NCI-H460 (cell line): ENCODE measurements at regions not wholly inside any gene's neighbourhood (a gene's known extent, or its start where the extent isn't known, plus 50 kb on each side); places are given as distances from the start of the nearest gene placed in this dataset.
"Not testable (repeated sequence)": the region's sequence is repeated elsewhere in the genome, so short reads cannot be mapped to it uniquely, and the experiment has no call there.

ENCODE experiments used
- DNase-seq: peaks from one replicate; pipeline ENCODE4 v3.0.0-alpha.2; 2016; ENCODE audit warnings: low read depth; ENCODE audit errors: extremely low read depth

- DNase-seq: no peak
These were observed 176.6 kb upstream of the NR2F2 start for GRCh38 chr15:96153929-96154328.

GRCh38 chr15:96158938-96159337 lies 171.6 kb upstream of the NR2F2 start:
- DNase-seq: no peak

DNA sequence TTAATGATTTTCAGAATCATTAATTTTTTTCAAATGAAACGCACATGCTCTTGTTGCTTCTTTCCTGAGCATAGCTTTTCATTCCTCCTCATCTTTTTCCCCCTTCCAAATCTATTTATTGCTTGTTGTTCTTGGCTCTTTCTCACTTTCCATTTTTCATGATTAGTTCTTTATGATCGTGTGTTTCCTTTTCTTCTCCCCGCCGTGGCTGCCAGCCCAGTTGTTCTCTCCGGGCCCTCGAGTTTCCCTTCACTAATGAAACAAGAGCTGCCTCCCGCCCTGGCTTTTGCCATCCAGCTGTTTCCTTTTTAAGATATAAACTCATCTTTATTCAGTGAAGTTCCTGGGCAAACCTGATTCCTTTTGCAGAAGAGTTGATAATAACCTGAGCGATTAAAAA lies 170.2 kb upstream of the NR2F2 start:
- no peak for DNase-seq

- no peak for DNase-seq
These were observed 169.7 kb upstream of the NR2F2 start for GRCh38 chr15:96160800-96161199.

DNA sequence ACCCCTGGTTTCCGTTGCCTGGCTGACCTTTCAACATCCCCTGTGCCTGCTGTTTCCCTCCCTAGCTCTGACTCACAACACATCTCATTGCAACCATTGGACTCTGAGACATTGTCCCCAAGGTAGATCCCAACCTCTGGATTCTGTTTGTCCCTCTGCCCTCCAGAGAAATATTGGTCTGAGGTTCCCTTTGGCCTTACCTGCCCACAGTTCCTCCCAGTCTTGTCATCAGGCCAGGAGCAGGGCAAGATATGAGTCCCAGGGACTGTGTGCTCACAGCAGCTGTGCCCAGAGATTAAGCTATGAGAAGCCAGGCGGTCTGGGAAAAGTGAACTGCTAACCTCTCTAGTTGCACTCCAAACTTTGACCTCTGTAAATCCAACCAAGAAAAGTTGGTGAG lies 168.2 kb upstream of the NR2F2 start:
- no peak for DNase-seq

DNA sequence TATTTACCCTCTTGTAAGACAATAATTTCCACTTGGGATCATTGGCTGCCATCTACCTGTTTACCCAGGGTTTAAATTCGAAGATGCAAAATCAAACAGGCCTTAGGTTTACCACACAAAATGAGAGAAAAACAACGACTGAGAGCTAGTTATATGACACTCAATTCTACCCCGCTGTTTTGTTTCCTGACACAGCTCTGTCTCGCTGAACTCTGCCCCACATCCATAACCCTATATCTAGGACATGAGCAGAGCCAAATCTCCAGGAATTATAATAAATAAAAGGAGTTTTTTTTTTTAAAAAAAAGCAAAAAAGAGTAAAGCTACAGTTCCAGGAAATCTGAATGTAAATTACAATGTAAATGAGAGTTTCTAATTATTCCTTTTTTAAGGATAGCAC lies 165.4 kb upstream of the NR2F2 start:
- DNase-seq: no peak

- no peak for DNase-seq
These were observed 164.7 kb upstream of the NR2F2 start for GRCh38 chr15:96165775-96166174.

GRCh38 chr15:96166223-96167200 lies 164.0 kb upstream of the NR2F2 start:
- no peak for DNase-seq

GRCh38 chr15:96170616-96170978 lies 159.9 kb upstream of the NR2F2 start:
- DNase-seq: not testable (repeated sequence)

DNA sequence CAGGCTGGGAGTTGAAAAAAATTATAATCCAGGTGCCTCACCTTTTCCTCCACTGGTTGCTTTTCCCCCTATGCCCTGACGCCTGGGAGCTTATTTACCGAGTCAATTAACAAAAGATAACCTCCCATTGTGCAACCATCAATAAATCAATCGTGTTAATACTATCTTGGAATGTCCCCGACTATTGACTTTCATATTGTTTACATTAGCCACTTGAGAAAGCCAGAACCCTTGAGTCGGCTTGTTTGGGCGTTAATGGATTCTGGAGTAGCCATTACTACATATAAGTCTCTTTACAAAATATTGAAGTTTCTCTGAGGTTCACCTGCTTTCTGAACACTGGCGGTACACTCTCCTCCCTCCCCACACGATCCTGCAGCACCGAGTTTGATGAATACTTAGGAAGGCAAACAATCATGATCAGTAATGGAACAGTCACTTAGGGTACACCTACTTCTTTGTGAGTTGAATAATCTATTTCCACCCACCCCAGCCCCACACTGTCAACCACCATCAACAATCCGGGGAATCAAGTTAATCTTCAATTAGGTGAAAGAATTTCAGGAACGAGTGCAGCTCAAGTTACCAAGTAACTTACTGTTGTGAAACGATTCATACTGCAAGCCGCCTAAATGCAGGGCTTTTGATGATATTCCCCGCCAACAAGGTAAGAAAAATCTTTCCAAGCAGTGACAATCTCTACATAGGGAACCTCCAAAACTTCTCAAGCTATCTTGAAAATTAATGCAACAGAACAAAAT lies 159.3 kb upstream of the NR2F2 start:
- DNase-seq: no peak

- no peak for DNase-seq
These were observed 158.6 kb upstream of the NR2F2 start for GRCh38 chr15:96171853-96172296.

DNA sequence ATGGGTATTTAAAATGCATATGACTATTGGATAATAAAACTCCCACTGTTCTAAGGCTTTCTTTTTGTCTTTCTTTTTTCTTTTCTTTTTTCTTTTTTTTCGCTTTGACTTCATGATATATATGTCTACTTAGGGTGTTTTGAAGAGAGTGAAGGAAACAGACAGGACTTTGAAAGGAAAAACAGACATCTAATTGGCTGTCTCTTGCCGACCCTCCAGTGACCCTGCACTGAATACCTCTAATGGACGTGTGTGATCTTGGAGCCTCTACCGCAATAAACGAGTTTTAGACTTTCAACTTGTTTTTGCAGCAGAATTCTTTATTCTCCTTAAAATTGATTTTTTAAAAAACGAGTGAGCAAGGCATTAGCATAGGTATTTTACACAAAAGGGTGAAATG lies 158.1 kb upstream of the NR2F2 start:
- DNase-seq: no peak

DNA sequence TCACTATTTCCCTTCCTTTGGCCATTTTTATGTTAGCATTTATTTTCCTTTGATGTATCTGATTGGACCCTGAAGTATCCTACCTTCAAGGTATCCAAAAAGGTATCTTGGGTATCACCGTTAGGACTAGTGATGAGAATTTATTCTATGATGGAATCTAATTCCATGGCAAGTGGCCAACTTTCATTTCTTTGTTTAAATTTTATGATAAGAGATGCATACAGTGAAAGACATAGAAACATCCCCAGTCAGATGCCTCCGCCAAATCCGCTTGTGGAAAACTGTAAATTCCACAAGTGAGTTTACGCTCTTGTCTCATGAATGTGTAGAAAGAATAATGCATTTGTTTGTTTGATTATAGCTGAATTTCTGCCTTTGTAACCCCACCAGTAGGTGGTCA lies 153.7 kb upstream of the NR2F2 start:
- no peak for DNase-seq

- no peak for DNase-seq
These were observed 153.2 kb upstream of the NR2F2 start for GRCh38 chr15:96177279-96177678.

GRCh38 chr15:96180087-96180748 lies 150.3 kb upstream of the NR2F2 start:
- no peak for DNase-seq

DNA sequence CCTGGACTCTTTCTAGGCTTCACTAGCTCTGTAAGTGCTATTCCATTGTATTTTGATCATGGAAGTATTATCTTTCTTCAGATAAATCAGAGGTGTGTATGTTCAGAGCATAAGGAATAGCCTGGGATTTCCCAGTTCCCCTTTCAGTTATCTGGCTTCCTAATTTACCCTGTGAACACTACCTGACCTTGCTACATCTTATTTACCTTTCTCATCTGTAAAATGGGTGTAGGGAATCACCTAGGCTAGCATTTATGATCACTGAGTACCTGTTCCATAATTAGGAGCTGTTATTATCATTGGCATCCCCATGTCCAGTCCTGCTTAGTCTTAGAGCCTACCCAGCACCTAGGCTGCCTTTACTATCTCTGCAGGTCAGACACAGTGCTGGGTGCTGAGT lies 149.3 kb upstream of the NR2F2 start:
- DNase-seq: no peak

DNA sequence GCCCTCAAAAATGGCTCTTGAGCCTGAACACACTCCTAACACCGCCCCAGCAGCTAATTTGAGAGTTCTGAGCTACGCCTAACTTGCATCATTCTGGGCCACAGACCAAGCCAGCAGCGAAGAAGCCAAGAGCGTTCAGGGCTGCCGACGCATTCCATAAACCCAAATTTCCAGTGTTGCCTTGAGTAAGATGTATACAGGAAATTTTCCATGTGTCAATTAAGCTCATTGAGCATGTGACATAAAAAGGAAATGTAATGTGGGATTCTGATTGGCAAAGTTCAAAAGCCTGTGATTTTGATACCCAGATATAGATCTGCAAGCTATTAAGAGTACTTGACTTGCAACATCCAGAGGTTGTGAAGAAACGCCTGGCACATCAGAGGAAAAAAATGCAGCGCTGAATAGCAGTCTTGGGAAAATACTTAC lies 148.6 kb upstream of the NR2F2 start:
- no peak for DNase-seq

GRCh38 chr15:96182736-96183513 lies 147.6 kb upstream of the NR2F2 start:
- no peak for DNase-seq

GRCh38 chr15:96183514-96183850 lies 147.0 kb upstream of the NR2F2 start:
- DNase-seq: no peak

DNA sequence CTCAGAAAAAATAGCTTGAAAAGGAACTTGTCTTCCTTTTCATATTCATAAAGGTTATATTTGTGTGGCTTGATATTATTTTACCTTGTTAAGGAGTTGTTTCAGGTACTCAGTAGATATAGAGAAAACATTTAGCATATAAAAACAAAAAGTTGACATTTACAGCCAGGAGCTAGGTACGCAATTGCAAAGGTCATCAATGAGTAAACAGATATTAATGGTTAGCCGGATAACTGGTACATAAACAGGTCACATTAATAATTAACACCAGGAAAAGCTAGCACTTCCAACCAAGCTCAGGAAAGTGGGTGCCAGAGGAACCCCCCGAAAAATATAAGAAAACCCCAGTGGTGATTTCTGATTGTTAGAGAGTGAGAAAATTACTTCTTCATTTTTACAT lies 146.6 kb upstream of the NR2F2 start:
- no peak for DNase-seq

- DNase-seq: no peak
These were observed 146.2 kb upstream of the NR2F2 start for GRCh38 chr15:96184297-96184696.
